GM21723 (cell line): ENCODE measurements at regions not wholly inside any gene's neighbourhood (a gene's known extent, or its start where the extent isn't known, plus 50 kb on each side); places are given as distances from the start of the nearest gene placed in this dataset.
A peak's percentile ranks its signal among the peaks of the same experiment; 100 is the strongest.
"Not testable (repeated sequence)": the region's sequence is repeated elsewhere in the genome, so short reads cannot be mapped to it uniquely, and the experiment has no call there.

Experiments
- ATAC-seq: cut with Tn5 transposase; IDR thresholded peaks from one replicate; pipeline ENCODE4 v1.9.1; 2021; ENCODE audit warnings: mild to moderate bottlenecking, moderate library complexity; ENCODE audit not compliant: unreplicated experiment

GRCh38 chr9:124084087-124084486 lies 72.5 kb downstream of the LHX2 start:
- no peak for ATAC-seq

DNA sequence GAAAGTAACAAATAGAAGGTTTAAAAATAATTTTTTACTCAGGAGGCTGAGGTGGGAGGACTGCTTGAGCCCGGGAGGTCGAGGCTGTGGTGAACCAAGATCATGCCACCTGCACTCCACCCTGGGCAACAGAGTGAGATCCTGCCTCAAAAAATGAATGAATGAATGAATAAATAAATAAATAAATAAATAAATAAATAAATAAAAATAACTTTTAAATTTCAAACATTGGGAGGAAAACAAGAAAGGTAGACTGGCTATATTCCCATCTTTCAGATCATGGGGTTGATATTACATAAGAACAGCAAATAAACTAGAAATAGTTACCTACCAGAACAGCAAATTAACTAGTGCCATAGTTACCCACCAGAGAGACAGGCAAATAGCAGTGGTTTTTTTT lies 75.7 kb downstream of the LHX2 start:
- ATAC-seq = no peak

GRCh38 chr9:124088476-124088837 lies 76.9 kb downstream of the LHX2 start:
- no peak for ATAC-seq

GRCh38 chr9:124089631-124090488 lies 78.3 kb downstream of the LHX2 start:
- peak; percentile 66 for ATAC-seq

DNA sequence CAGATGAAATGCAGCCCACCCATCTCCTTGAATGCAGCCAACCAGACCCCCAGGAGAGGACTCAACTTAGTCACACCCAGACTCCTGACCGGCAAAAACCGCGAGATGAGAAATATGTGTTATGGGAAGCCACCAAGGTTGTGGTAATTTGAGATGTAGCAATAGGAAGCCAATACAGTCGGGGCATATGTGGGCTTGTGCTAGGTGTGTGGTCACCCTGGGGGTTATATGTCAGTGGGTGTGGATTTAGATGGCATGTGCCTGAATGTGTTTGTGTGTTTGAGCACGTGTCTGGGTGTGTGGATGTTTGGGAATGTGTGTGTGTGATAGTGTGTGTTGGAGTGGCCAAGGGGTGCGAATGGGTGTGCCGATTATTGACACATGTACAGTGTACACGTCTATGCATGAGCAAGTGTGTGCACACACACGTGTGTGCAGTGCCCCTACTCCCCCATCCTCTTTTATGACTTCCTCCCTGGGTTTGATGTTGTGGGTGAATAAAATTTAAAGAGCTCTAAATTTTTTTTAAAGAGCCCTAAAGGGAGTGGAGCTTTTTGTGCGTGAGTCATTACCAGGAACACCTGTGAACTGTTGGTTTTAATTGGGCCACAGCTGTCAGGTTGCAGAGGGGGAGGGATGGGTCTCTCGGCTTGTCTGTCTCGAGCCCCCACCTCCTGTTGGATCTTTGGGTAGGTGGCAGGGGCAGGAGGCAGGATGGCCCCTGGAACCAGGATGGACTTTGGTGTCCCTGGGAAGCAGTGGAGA lies 86.8 kb downstream of the LHX2 start:
- no peak for ATAC-seq

GRCh38 chr9:124099860-124100259 lies 88.3 kb downstream of the LHX2 start:
- ATAC-seq = no peak

DNA sequence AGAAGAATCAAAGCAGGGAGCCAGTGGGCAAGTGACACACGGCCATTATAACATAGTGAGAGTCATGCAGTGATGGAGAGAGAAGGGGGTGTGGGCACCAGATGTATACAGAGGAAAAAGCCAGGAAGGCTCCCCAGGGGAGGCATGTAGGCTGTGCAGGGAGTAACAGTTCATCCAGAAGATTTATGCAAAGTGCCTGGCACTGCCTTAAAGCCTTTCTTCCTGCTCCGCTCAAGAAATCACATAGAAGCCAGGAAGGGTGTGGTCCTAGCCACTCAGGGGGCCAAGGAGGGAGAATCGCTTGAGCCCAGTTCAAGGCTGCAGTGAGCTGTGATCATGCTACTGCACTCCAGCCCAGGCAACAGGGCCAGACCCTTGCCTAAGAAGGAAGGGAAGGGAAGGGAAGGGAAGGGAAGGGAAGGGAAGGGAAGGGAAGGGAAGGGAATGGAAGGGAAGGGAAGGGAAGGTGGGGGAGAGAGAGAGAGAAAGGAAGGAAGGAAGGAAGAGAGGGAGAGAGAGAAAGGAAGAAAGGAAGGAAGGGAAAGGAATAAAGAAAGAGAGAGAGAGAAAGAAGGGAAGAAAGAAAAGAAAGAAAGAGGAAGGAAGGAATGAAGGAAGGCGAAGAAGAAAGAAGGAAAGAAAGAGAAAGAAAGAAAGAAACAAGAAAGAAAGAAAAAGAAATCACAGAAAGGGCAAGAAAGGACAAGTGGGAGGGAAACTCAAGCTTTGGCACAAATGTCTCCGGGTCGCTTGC lies 89.8 kb downstream of the LHX2 start:
- no peak for ATAC-seq

DNA sequence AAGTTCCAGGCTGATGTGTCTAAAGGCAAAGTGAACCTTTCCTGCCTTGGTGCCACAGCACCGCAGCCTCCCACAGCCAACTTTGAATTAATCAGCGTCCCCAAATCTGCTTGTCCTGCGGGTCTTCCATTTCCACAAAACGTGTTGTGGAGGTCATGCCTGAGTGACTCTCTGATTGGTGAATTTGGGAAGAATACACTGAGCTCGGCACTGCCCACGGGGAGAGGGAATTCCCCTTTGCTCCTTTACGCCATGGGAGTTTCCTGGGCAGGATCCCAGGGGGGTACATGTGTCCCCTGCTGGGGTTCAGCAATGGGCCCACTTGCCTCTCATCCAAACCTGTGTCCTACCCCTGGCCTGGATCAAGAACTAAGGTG lies 90.4 kb downstream of the LHX2 start:
- ATAC-seq = no peak

GRCh38 chr9:124102363-124102762 lies 90.8 kb downstream of the LHX2 start:
- ATAC-seq = no peak

DNA sequence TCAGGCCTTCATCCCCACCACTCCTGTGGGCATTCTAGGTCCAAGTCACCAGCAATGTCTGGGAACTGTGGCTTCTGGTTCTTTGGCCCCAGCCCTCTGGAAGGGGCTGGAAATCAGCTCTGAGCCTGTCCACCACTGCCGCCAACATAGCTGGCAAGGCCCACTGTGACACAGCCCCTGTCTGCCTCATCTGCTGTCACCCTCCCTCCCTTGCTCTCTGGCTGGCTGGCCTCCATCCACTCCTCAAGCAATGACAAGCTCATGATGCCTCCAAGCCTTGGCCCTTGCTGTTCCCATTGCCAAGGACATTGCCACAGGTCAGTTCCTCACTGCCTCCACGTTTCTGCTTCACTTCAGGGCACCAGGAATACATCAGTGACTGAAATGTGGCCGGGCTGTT lies 93.7 kb downstream of the LHX2 start:
- no peak for ATAC-seq

- no peak for ATAC-seq
Measured at GRCh38 chr9:124108216-124108615, 96.6 kb downstream of the LHX2 start.

DNA sequence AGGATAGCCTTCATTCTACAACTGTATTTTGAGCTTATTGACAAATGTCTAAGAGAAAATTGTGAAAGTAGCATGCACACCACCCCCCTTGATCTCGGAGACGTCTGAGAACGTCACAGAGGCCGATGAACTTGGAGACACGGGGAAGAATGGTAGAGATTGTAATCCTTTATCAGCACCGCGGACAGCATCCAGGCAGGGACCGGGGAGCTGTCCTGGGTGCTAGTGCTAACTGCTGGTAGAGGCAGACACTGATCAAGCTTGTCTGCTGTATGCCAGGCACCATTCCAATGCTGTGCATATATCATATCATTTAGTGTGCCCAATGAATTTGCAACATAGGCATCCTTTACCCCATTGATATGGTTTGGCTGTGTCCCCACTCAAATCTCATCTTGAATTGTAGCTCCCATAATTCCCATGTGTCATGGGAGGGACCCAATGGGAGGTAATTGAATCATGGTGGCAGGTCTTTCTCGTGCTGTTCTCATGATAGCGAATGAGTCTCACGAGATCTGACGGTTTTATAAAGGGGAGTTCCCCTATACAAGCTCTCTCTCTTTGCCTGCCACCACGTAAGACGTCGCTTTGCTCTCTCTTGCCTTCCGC lies 98.8 kb downstream of the LHX2 start:
- no peak for ATAC-seq

DNA sequence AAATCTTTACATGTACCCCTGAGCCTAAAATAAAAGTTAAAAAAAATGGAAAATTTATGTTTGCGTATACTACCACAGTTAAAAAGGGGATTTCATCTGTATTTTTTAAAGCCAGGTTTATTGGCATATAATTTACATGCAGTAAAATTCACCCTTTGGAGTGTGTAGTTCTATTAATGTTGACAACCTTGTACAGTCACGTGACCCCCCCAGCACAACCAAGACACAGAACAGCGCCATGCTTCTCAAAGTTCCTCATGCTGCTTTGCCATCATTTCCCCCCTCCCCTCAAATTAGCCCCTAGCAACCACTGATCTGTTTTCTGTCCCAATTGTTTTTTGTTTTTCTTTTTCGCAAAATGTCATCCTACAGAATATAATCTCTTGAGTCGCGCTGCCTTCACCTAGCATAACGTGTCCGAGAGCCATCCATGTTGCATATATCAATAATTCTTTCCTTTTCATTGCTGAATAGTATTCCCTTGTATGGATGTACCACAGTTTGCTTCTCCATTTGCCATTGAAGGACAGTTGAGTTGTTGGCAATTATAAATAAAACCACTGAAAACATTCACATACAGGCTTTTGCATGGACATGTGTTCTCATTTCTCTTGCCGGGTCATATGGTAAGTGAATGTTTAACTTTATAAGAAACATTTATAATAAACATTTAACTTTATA lies 105.3 kb downstream of the LHX2 start:
- ATAC-seq = no peak

GRCh38 chr9:124118894-124119293 lies 107.3 kb downstream of the LHX2 start:
- ATAC-seq = no peak

- ATAC-seq = no peak
Measured at GRCh38 chr9:124120272-124120671, 108.7 kb downstream of the LHX2 start.

DNA sequence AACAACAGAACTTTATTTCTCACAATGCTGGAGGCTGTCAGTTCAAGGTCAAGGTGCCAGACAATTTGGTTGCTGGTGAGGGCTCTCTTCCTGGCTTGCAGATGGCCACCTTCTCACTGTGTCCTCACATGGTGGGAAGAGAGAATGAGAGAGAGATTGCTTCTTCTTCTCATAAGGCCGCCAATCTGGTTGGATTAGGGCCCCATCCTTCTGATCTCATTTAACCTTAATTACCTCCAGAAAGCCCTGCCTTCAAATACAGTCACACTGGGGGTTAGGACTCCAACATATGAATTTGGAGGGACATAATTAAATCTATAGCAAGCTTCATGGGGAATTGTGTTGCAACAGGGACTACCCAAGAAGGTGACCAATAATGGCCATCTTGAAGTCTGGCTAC lies 110.2 kb downstream of the LHX2 start:
- no peak for ATAC-seq

- no peak for ATAC-seq
Measured at GRCh38 chr9:124122321-124122720, 110.8 kb downstream of the LHX2 start.

DNA sequence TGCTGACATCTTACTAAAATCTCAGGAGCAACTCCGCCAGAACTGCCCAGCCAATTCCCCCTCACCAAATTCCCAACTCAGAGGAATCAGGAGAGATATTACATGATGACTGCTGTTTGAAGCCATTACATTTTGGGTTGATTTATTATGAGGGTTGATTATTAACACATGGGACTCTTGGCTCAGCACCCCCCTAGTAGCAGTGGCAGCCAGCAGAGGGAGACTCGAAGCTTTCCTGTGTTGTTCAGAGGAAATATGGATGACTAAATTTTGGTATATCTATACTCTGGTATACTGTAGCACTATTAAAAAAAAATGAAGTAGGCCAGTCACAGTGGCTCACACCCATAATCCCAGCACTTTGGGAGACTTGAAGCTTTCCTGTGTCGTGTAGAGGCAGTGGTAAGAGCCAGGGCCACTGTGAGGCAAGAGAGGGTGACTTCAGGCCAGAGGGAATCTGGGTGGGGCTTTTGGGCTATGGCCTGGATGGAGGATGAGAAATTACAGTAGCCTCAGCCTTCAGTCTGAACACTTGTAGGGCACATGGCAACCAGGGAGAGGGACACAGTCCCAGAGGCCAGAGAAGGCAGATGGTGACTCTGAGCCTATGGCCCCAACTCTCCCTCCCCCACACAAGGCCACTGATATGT lies 111.4 kb downstream of the LHX2 start:
- ATAC-seq = no peak

GRCh38 chr9:124123621-124124020 lies 112.1 kb downstream of the LHX2 start:
- ATAC-seq = not testable (repeated sequence)
